ENCODE measurements at regions not wholly inside any gene's neighbourhood (a gene's known extent, or its start where the extent isn't known, plus 50 kb on each side); places are given as distances from the start of the nearest gene placed in this dataset.

- Mint-ChIP-seq H3K27ac (no peak overlapping the region), H3K27me3 (peaks cover 1% of the 10 kb centered on the region), H3K9me3 (no peaks in the 10 kb centered on the region), H3K4me1 (no peaks in the 10 kb centered on the region), H3K4me3 (no peak overlapping the region), H3K36me3 (ENCODE audit: low read depth) (no peaks in the 10 kb centered on the region)
- intact Hi-C loops (cut with micrococcal nuclease): no loop called here
- POLR2A ChIA-PET: no interaction called here
- TF ChIP-seq CTCF (IDR thresholded peaks at IDR 0.05): no peak
- no peak for DNase-seq
- CTCF ChIA-PET: no interaction called here
- no peak for ATAC-seq (ENCODE audit: low read depth)
Observed at GRCh38 chr10:121284936-121285335, 313.3 kb downstream of the FGFR2 start.

GRCh38 chr10:121285406-121286196, 312.6 kb downstream of the FGFR2 start:
- Mint-ChIP-seq H3K36me3 (ENCODE audit: low read depth) (no peaks in the 10 kb centered on the region), H3K4me3 (no peak overlapping the region), H3K9me3 (no peaks in the 10 kb centered on the region), H3K4me1 (no peaks in the 10 kb centered on the region), H3K27ac (no peak overlapping the region), H3K27me3 (peaks cover 1% of the 10 kb centered on the region)
- TF ChIP-seq CTCF (IDR thresholded peaks at IDR 0.05): no peak
- ATAC-seq (ENCODE audit: low read depth): no peak
- ChIA-PET POLR2A (no interaction called here), CTCF (no interaction called here)
- no peak for DNase-seq
- intact Hi-C loops (cut with micrococcal nuclease): no loop called here

- CTCF ChIA-PET: no interaction called here
Observed at GRCh38 chr10:121288011-121288410, 310.2 kb downstream of the FGFR2 start.

GRCh38 chr10:121288864-121289661, 309.2 kb downstream of the FGFR2 start:
- TF ChIP-seq CTCF (IDR thresholded peaks at IDR 0.05): no peak
- ChIA-PET CTCF (no interaction called here), POLR2A (no interaction called here)
- Mint-ChIP-seq H3K9me3 (no peaks in the 10 kb centered on the region), H3K27ac (no peak overlapping the region), H3K4me1 (no peaks in the 10 kb centered on the region), H3K27me3 (peaks cover 4% of the 10 kb centered on the region), H3K4me3 (no peak overlapping the region), H3K36me3 (ENCODE audit: low read depth) (no peaks in the 10 kb centered on the region)
- DNase-seq (no peak), ATAC-seq (ENCODE audit: low read depth) (no peak)
- intact Hi-C loops (cut with micrococcal nuclease): no loop called here

More at GRCh38 chr10:121288011-121288410, 310.2 kb downstream of the FGFR2 start:
- no peak for TF ChIP-seq CTCF (IDR thresholded peaks at IDR 0.05)
- Mint-ChIP-seq H3K4me3 (no peak overlapping the region), H3K36me3 (ENCODE audit: low read depth) (no peaks in the 10 kb centered on the region), H3K27ac (no peak overlapping the region), H3K4me1 (no peaks in the 10 kb centered on the region), H3K27me3 (peaks cover 4% of the 10 kb centered on the region), H3K9me3 (no peaks in the 10 kb centered on the region)
- ATAC-seq (ENCODE audit: low read depth): no peak
- intact Hi-C loops (cut with micrococcal nuclease): no loop called here
- no peak for DNase-seq
- POLR2A ChIA-PET: no interaction called here

GRCh38 chr10:121289800-121290199, 308.4 kb downstream of the FGFR2 start:
- intact Hi-C loops (cut with micrococcal nuclease): no loop called here
- Mint-ChIP-seq H3K9me3 (no peaks in the 10 kb centered on the region), H3K4me3 (no peak overlapping the region), H3K36me3 (ENCODE audit: low read depth) (no peaks in the 10 kb centered on the region), H3K4me1 (no peaks in the 10 kb centered on the region), H3K27me3 (peaks cover 4% of the 10 kb centered on the region), H3K27ac (no peak overlapping the region)
- no peak for ATAC-seq (ENCODE audit: low read depth)
- DNase-seq: no peak
- CTCF ChIA-PET: no interaction called here
- no peak for TF ChIP-seq CTCF (IDR thresholded peaks at IDR 0.05)
- POLR2A ChIA-PET: no interaction called here
